Keratinocyte (primary cell): ENCODE measurements at regions not wholly inside any gene's neighbourhood (a gene's known extent, or its start where the extent isn't known, plus 50 kb on each side); places are given as distances from the start of the nearest gene placed in this dataset.
A peak's percentile ranks its signal among the peaks of the same experiment; 100 is the strongest.

ENCODE experiments used
- DNase-seq: peaks from one replicate; pipeline ENCODE4 v3.0.0-alpha.2; 2011; ENCODE audit warnings: low read depth, missing footprints, low spot score
- FAIRE-seq: peaks from 2 replicates; lab custom pipeline; 2011; peaks lifted over from hg19 to GRCh38; lab: Jason Lieb, UNC
- H2AFZ ChIP-seq: 2 replicates; pipeline ENCODE4 v1.6.0; 2012; ENCODE audit warnings: low read length, control low read depth, inconsistent platforms; ENCODE audit not compliant: control insufficient read depth
- H3K27ac ChIP-seq: 2 replicates; pipeline ENCODE4 v1.5.1; 2011; ENCODE audit warnings: low read length; ENCODE audit not compliant: control insufficient read depth, insufficient read depth
- H3K27me3 ChIP-seq: 3 replicates; pipeline ENCODE4 v1.6.0; 2011; ENCODE audit warnings: low read length; ENCODE audit not compliant: control insufficient read depth, insufficient read depth; ENCODE audit errors: extremely low read depth
- H3K36me3 ChIP-seq, 2 experiments: 2 replicates in 1 of 2; 3 replicates in 1 of 2; pipeline ENCODE4 v1.5.1; 2011; ENCODE audit warnings: low read length in 2 of 2, mild to moderate bottlenecking in 1 of 2; ENCODE audit not compliant: control insufficient read depth in 2 of 2, insufficient read depth in 2 of 2; ENCODE audit errors: extremely low read depth in 1 of 2
- H3K4me1 ChIP-seq: 3 replicates; pipeline ENCODE4 v1.5.1; 2011; ENCODE audit warnings: low read length; ENCODE audit not compliant: control insufficient read depth, insufficient read depth; ENCODE audit errors: extremely low read depth
- H3K4me2 ChIP-seq: 3 replicates; pipeline ENCODE4 v1.6.0; 2011; ENCODE audit warnings: low read depth, low read length; ENCODE audit not compliant: control insufficient read depth, insufficient read depth; ENCODE audit errors: extremely low read depth
- H3K4me3 ChIP-seq, 3 experiments: fragments of 200-600 bp in 1 of 3; sonication (generic) in 1 of 3; 2 replicates in 2 of 3; 3 replicates in 1 of 3; pipeline ENCODE4 v1.5.1; 2011 to 2016; ENCODE audit warnings: low read length in 3 of 3, mild to moderate bottlenecking in 3 of 3, control low read depth in 2 of 3, inconsistent platforms in 1 of 3, low read depth in 1 of 3, mixed read lengths in 1 of 3, mixed run types in 1 of 3, moderate library complexity in 1 of 3; ENCODE audit not compliant: control insufficient read depth in 2 of 3, insufficient read depth in 2 of 3; ENCODE audit errors: extremely low read depth in 1 of 3
- H3K79me2 ChIP-seq: 2 replicates; pipeline ENCODE4 v1.6.0; 2012; ENCODE audit warnings: low read length; ENCODE audit not compliant: control insufficient read depth, insufficient read depth
- H3K9ac ChIP-seq: 3 replicates; pipeline ENCODE4 v1.6.0; 2011; ENCODE audit warnings: low read length; ENCODE audit not compliant: control insufficient read depth, insufficient read depth; ENCODE audit errors: extremely low read depth
- H3K9me1 ChIP-seq: 3 replicates; pipeline ENCODE4 v1.6.0; 2011; ENCODE audit warnings: low read length; ENCODE audit not compliant: control insufficient read depth, insufficient read depth; ENCODE audit errors: extremely low read depth
- H3K9me3 ChIP-seq: 2 replicates; pipeline ENCODE4 v1.5.1; 2012; ENCODE audit warnings: low read depth, low read length; ENCODE audit not compliant: control insufficient read depth
- H4K20me1 ChIP-seq: 3 replicates; pipeline ENCODE4 v1.6.0; 2011; ENCODE audit warnings: low read length; ENCODE audit not compliant: control insufficient read depth, insufficient read depth; ENCODE audit errors: extremely low read depth
- EZH2 ChIP-seq: IDR thresholded peaks from one replicate; pipeline ENCODE4 v1.6.1; 2012; ENCODE audit warnings: inconsistent platforms, mild to moderate bottlenecking, low read length, moderate library complexity
- dilution Hi-C: fragments of 300-500 bp; cut with MboI; formaldehyde crosslinking; loops from one replicate; pipeline ENCODE4 v1.7.0; 2020; ENCODE audit warnings: low sequenced_read_pairs; ENCODE audit not compliant: extremely low pct_ligation_motif_present
- TF ChIP-seq, protein P1 (sequence below), 3 experiments: IDR thresholded peaks in 1 of 3; conservative IDR thresholded peaks in 1 of 3; optimal IDR thresholded peaks in 1 of 3; 2 replicates in 2 of 3; 3 replicates in 1 of 3; pipeline versions ENCODE3 to v1.5.1; 2011; ENCODE audit warnings: low read length in 3 of 3, mild to moderate bottlenecking in 3 of 3, moderate library complexity in 2 of 3, control low read depth in 1 of 3, inconsistent platforms in 1 of 3; ENCODE audit not compliant: insufficient read depth in 2 of 3; ENCODE audit errors: extremely low read depth in 1 of 3

GRCh38 chr9:86747711-86748110 lies 199.6 kb downstream of the GAS1 start:
- H3K9me3 ChIP-seq, result no peaks in the 10 kb centered on the region
- H2AFZ ChIP-seq, result no peak overlapping the region
- no peak overlapping the region for H3K9ac ChIP-seq
- H3K9me1 ChIP-seq, result no peaks in the 10 kb centered on the region
- no peaks in the 10 kb centered on the region for H4K20me1 ChIP-seq
- no peak overlapping the region for H3K4me3 ChIP-seq
- no peak overlapping the region for H3K27ac ChIP-seq
- no peak overlapping the region for H3K4me2 ChIP-seq
- dilution Hi-C loops, result no loop called here
- H3K27me3 ChIP-seq, result no peaks in the 10 kb centered on the region
- TF ChIP-seq EZH2, result no peak
- TF ChIP-seq, protein P1, sequence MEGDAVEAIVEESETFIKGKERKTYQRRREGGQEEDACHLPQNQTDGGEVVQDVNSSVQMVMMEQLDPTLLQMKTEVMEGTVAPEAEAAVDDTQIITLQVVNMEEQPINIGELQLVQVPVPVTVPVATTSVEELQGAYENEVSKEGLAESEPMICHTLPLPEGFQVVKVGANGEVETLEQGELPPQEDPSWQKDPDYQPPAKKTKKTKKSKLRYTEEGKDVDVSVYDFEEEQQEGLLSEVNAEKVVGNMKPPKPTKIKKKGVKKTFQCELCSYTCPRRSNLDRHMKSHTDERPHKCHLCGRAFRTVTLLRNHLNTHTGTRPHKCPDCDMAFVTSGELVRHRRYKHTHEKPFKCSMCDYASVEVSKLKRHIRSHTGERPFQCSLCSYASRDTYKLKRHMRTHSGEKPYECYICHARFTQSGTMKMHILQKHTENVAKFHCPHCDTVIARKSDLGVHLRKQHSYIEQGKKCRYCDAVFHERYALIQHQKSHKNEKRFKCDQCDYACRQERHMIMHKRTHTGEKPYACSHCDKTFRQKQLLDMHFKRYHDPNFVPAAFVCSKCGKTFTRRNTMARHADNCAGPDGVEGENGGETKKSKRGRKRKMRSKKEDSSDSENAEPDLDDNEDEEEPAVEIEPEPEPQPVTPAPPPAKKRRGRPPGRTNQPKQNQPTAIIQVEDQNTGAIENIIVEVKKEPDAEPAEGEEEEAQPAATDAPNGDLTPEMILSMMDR (optimal IDR thresholded peaks at IDR 0.05 in 1 of 3, IDR thresholded peaks at IDR 0.05 in 1 of 3, conservative IDR thresholded peaks at IDR 0.05 in 1 of 3; ENCODE audit: extremely low read depth in 1 of 3, insufficient read depth in 2 of 3, low read length in 3 of 3), result no peak
- no peak for FAIRE-seq
- no peak for DNase-seq
- H3K4me1 ChIP-seq, result peaks cover 4% of the 10 kb centered on the region
- H3K79me2 ChIP-seq, result no peaks in the 10 kb centered on the region
- no peaks in the 10 kb centered on the region for H3K36me3 ChIP-seq

- DNase-seq (peak; percentile 96), FAIRE-seq (peak; percentile 93)
- Histone ChIP-seq H3K4me3 (no peak overlapping the region), H3K9me3 (no peaks in the 10 kb centered on the region), H3K4me2 (peak overlapping the region; percentile 26), H3K36me3 (no peaks in the 10 kb centered on the region), H3K79me2 (no peaks in the 10 kb centered on the region), H2AFZ (peak overlapping the region; percentile 31), H3K4me1 (peaks cover 10% of the 10 kb centered on the region), H3K27ac (peak overlapping the region; percentile 39), H3K9ac (no peak overlapping the region), H3K27me3 (no peaks in the 10 kb centered on the region), H3K9me1 (no peaks in the 10 kb centered on the region), H4K20me1 (no peaks in the 10 kb centered on the region)
- dilution Hi-C loops, result no loop called here
- TF ChIP-seq, protein P1 (optimal IDR thresholded peaks at IDR 0.05 in 1 of 3, IDR thresholded peaks at IDR 0.05 in 1 of 3, conservative IDR thresholded peaks at IDR 0.05 in 1 of 3; ENCODE audit: extremely low read depth in 1 of 3, insufficient read depth in 2 of 3, low read length in 3 of 3), result no peak
- TF ChIP-seq EZH2, result no peak
These were observed 205.7 kb downstream of the GAS1 start for GRCh38 chr9:86741311-86742208.
